SU-DHL-6 (cell line): ENCODE measurements at regions not wholly inside any gene's neighbourhood (a gene's known extent, or its start where the extent isn't known, plus 50 kb on each side); places are given as distances from the start of the nearest gene placed in this dataset.

Experiments
- CTCF ChIP-seq: fragments of 200-600 bp; sonication (generic); IDR thresholded peaks from one replicate; pipeline ENCODE4 v1.5.1; 2017; ENCODE audit warnings: antibody characterized with exemption, mild to moderate bottlenecking, low read length, moderate library complexity; ENCODE audit not compliant: insufficient read depth, poor library complexity, severe bottlenecking
- EZH2phosphoT487 ChIP-seq: fragments of 200-600 bp; sonication (generic), shearing (Covaris generic); conservative IDR thresholded peaks from 2 replicates; pipeline ENCODE4 v1.6.1; 2018; ENCODE audit warnings: mild to moderate bottlenecking, antibody characterized with exemption, low read length, moderate library complexity, mixed read lengths

GRCh38 chr15:96418146-96418545 is 87.6 kb downstream of the NR2F2 start:
- TF ChIP-seq EZH2phosphoT487 (no peak), CTCF (no peak)
